ENCODE measurements at regions not wholly inside any gene's neighbourhood (a gene's known extent, or its start where the extent isn't known, plus 50 kb on each side); places are given as distances from the start of the nearest gene placed in this dataset.

DNA sequence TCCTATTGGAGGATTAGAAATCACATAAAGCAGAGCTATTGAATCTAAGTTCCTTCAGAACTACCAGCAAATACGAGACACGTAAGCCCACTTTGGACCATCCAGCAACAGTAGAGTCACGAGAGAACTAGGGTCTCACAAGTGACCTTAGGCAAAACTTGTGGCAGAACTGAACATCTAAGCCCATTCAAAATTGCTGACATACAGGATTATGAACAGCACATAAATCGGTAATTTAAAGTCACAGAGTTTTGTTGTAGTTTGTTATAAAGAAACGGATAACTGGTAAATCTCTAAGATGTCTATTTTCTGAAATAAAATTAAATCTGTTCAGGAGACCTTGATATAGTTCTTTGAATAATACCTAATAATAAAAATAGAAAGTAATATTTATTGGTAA lies 1366.0 kb downstream of the NCAM2 start:
- TF ChIP-seq FOXK2 (IDR thresholded peaks at IDR 0.05) = no peak
- TF ChIP-seq BHLHE40 (IDR thresholded peaks at IDR 0.05; ENCODE audit: borderline replicate concordance) = no peak
- no peak for TF ChIP-seq L3MBTL2 (conservative IDR thresholded peaks at IDR 0.05)
- TF ChIP-seq SP1 (IDR thresholded peaks at IDR 0.05) = no peak
- TF ChIP-seq, protein P1, sequence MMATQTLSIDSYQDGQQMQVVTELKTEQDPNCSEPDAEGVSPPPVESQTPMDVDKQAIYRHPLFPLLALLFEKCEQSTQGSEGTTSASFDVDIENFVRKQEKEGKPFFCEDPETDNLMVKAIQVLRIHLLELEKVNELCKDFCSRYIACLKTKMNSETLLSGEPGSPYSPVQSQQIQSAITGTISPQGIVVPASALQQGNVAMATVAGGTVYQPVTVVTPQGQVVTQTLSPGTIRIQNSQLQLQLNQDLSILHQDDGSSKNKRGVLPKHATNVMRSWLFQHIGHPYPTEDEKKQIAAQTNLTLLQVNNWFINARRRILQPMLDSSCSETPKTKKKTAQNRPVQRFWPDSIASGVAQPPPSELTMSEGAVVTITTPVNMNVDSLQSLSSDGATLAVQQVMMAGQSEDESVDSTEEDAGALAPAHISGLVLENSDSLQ (IDR thresholded peaks at IDR 0.05) = no peak
- no peak for TF ChIP-seq FOXM1 (IDR thresholded peaks at IDR 0.05; ENCODE audit: borderline replicate concordance)
- TF ChIP-seq TARDBP (IDR thresholded peaks at IDR 0.05) = no peak
- TF ChIP-seq ELF4 (IDR thresholded peaks at IDR 0.05) = no peak
- no peak for TF ChIP-seq HDGF (IDR thresholded peaks at IDR 0.05; ENCODE audit: borderline replicate concordance)
